ENCODE measurements at regions not wholly inside any gene's neighbourhood (a gene's known extent, or its start where the extent isn't known, plus 50 kb on each side); places are given as distances from the start of the nearest gene placed in this dataset.
"Not testable (repeated sequence)": the region's sequence is repeated elsewhere in the genome, so short reads cannot be mapped to it uniquely, and the experiment has no call there.

DNA sequence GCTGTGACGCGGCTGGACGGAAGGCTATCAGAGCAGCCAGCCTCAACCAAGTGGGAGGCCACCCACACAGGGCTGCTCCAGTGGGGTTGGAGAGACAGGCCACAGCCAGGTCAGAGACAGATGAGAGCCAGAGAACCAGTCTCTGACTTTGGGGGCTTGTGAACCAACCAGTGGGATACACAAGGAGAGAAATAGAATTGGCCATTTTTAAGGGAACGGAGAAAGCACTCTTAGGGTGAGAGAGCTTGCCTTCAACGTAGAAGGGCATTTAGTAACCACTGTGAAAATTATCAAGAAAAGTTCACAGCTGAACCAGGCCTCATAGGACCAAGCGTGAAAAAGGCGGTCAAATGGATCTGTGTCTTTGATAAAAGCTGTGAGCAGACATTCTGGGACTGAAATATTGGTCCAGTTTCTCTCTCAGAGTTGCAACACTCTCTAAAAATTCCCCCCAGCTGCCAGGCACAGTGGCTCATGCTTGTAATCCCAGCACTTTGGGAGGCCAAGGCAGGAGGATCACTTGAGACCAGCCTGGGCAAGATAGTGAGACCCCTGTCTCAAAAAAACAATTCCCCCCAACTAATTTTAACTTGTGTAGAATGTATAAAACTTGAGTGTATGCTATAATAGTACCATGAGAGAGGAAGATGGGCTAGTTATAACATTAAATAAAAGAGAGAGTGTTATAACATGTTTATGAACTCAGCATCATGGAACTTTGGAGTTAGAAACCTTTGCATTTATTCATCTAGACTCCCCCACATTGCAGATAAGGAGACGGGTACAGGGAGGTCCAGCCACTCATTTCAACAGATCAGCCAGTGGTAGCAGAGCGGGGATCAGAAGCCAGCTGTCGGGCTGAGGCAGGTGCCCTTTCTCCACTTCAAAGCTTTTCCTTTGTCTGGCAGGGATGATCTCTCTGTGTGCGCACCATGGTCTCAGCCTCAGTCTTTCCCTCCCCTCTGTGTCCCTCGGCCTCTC lies 132.2 kb downstream of the NPIPB11 start:
- not testable (repeated sequence) for H3K4me1 ChIP-seq (ENCODE audit: control insufficient read depth, insufficient read depth, low read length); H3K4me3 ChIP-seq (ENCODE audit: low read length); DNase-seq; H3K27me3 ChIP-seq (ENCODE audit: control insufficient read depth, insufficient read depth, low read length); H3K36me3 ChIP-seq (ENCODE audit: control insufficient read depth, insufficient read depth, low read length); H3K9me3 ChIP-seq (replicated peaks; ENCODE audit: control insufficient read depth, low read depth, low read length); H3K27ac ChIP-seq (ENCODE audit: low read length)
- WGBS (ENCODE audit: insufficient coverage), result 65% methylated on average over 3 of the region's 12 CpGs

DNA sequence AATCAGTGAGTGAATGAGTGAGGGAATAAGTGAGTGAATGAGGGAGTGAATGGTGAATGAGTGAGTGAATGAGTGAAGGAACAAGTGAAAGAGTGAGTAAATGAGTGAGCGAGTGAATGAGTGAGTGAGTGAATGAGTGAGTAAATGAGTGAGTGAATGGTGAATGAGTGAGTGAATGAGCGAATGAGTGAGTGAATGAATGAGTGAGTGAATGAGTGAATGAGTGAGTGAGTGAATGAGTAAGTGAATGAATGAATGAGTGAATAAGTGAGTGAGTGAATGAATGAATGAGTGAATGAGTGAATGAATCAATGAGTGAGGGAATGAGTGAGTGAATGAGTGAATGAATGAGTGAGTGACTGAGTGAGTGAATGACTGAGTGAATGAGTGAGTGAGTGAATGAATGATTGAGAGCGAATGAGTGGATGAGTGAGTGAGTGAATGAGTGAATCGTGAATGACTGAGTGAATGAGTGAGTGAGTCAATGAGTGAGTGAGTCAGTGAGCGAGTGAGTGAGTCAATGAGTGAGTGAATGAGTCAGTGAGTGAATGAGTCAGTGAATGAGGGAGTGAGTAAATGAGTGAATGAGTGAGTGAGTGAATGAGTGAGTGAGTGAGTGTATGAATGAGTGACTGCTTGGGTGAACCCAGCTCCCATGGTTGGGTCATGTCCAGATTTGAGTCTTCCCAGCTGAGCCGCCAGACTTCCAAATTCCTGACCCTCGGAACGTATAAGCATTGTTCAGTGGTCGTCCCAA lies 133.0 kb downstream of the NPIPB11 start:
- H3K36me3 ChIP-seq (ENCODE audit: control insufficient read depth, insufficient read depth, low read length); H3K9me3 ChIP-seq (replicated peaks; ENCODE audit: control insufficient read depth, low read depth, low read length); H3K27me3 ChIP-seq (ENCODE audit: control insufficient read depth, insufficient read depth, low read length); H3K4me3 ChIP-seq (ENCODE audit: low read length); DNase-seq; H3K27ac ChIP-seq (ENCODE audit: low read length); H3K4me1 ChIP-seq (ENCODE audit: control insufficient read depth, insufficient read depth, low read length): not testable (repeated sequence)
- 82% methylated on average over 5 of the region's 9 CpGs for WGBS (ENCODE audit: insufficient coverage)

DNA sequence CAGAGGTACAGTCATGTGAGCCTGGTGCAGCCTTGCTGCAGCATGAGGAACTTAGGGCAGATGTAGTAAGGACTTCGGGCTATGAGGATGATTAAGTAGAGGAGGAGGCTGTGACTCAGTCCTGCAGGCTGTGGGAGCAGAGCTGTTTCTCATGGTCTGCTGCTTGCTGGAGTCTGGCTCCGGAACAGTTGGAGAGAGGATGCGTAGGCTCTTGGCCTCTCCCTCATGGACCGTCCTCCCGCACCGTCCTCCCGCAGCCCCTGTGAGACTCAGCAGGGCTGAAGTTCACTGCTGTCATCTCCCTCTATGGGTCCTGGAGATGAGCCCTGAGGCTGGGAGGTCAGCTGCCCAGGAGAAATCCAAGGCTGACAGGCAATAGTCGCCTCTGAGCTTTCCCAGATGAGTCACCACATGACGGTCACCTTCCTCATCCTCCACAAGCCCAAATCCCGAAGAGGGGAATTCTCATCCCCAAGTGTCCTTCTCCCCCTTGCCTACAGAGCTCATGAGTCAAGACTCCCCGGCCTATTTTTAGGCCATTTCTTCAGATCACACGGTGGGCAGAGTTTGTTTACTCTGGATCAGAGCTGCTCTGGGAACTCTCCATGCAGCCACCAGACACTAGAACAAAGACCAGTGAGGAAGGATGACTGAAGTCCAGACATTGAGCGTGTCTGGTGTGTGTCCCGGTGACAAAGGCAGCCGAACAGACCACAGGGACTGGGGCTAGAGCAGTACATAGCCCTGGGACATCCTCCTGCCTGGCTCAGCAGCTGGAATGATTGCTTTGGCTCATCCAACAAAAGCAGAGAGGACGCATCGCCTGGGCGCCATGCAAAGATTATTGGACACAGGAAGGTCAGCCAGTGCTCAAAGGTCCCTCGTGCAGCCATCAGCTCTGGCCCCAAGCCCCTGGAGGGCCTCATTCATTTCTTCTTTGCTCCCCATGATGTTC lies 134.5 kb downstream of the NPIPB11 start:
- no CpG with 5 or more reads among the region's 19 CpGs for WGBS (ENCODE audit: insufficient coverage)

DNA sequence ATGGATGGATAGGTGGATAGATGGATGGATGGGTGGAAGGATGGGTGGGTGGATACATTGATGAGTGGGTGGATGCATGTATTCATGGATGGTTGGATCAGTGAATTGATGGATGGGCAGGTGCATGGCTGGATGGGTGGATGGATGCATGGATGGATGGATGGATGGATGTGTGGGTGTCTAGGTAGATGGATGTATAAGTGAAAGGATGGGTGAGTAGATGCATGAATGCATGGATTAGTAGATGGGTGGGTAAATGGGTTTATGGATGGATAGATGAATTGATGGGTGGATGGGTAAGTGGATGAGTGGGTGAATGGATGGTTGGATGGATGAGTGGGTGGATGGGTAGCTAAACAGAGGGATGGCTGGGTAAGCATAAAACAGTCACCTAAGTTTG lies 135.6 kb downstream of the NPIPB11 start:
- H3K9me3 ChIP-seq (replicated peaks; ENCODE audit: control insufficient read depth, low read depth, low read length); H3K27me3 ChIP-seq (ENCODE audit: control insufficient read depth, insufficient read depth, low read length); H3K27ac ChIP-seq (ENCODE audit: low read length); H3K4me1 ChIP-seq (ENCODE audit: control insufficient read depth, insufficient read depth, low read length); H3K36me3 ChIP-seq (ENCODE audit: control insufficient read depth, insufficient read depth, low read length); H3K4me3 ChIP-seq (ENCODE audit: low read length); DNase-seq: not testable (repeated sequence)

More for the DNA sequence above, 134.5 kb downstream of the NPIPB11 start:
- DNase-seq; H3K36me3 ChIP-seq (ENCODE audit: control insufficient read depth, insufficient read depth, low read length); H3K27me3 ChIP-seq (ENCODE audit: control insufficient read depth, insufficient read depth, low read length); H3K9me3 ChIP-seq (replicated peaks; ENCODE audit: control insufficient read depth, low read depth, low read length); H3K4me3 ChIP-seq (ENCODE audit: low read length); H3K27ac ChIP-seq (ENCODE audit: low read length); H3K4me1 ChIP-seq (ENCODE audit: control insufficient read depth, insufficient read depth, low read length): not testable (repeated sequence)

DNA sequence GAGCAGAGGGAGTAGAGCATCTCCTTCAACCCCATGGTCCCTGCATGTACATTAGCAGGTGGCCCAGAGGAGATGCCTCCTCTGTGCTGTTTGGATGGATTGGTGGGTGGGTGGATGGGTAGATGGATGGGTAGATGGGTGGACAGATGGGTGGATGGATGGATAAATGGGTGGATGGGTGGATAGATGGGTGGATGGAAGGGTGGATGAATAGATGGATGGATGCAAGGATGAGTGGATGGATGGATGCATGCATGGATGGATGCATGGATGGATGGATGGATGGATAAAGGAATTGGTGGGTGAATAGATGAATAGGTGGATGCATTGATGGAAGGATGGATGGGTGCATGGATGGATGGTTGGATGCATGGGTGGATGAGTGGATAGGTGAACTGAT lies 136.5 kb downstream of the NPIPB11 start:
- not testable (repeated sequence) for H3K27ac ChIP-seq (ENCODE audit: low read length); H3K4me3 ChIP-seq (ENCODE audit: low read length); H3K27me3 ChIP-seq (ENCODE audit: control insufficient read depth, insufficient read depth, low read length); H3K4me1 ChIP-seq (ENCODE audit: control insufficient read depth, insufficient read depth, low read length); H3K9me3 ChIP-seq (replicated peaks; ENCODE audit: control insufficient read depth, low read depth, low read length); DNase-seq; H3K36me3 ChIP-seq (ENCODE audit: control insufficient read depth, insufficient read depth, low read length)

DNA sequence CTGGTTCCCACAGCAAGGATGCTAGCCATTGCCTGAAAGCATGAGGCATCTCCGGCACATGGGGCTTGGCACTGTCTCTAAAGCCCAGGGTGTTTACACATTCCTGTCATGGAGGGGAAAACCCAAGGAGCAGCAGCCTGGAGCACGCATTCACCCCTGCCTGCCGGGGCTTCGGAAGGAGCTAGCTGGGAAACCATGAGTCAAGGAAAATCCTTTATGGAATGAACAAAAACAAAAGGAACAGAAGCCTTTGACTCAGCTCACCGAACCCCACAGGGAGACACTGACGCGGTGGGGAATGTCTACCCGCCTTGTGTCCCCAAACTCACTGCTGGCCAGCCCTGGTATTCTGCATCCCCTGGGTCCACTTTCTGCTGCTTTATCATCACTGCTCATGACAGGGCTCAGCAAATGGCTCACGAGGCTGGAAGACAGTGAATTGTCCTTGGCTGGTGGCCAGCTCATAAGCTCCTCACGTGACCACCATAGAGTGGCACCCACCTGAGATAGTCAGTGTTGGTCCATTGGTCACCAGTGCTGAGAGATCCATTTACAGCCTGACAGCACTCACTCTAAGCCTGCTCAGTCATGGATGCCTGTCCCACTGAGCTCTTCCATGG lies 137.2 kb downstream of the NPIPB11 start:
- DNase-seq; H3K9me3 ChIP-seq (replicated peaks; ENCODE audit: control insufficient read depth, low read depth, low read length); H3K4me3 ChIP-seq (ENCODE audit: low read length); H3K36me3 ChIP-seq (ENCODE audit: control insufficient read depth, insufficient read depth, low read length); H3K4me1 ChIP-seq (ENCODE audit: control insufficient read depth, insufficient read depth, low read length); H3K27me3 ChIP-seq (ENCODE audit: control insufficient read depth, insufficient read depth, low read length); H3K27ac ChIP-seq (ENCODE audit: low read length): not testable (repeated sequence)
- 68% methylated on average over 6 of the region's 10 CpGs for WGBS (ENCODE audit: insufficient coverage)

DNA sequence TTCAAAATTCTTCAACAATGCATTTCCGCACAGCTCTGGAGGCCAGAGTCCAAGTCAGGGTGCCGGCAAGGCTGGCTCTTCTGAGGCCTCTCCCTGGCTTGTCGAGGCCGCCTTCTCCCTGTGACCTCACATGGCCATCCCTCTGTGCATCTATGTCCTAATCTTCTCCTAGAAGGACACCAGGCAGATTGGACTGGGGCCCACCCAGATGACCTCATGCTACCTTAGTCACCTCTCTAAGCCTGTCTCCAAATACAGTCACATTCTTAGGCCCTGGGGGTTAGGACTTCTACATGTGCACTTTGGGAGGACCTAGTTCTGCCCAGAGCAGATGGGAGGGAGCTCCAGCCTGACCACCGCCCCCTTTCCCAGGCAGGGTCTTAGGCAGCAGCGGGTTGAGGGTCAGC lies 137.7 kb downstream of the NPIPB11 start:
- H3K27me3 ChIP-seq (ENCODE audit: control insufficient read depth, insufficient read depth, low read length); H3K9me3 ChIP-seq (replicated peaks; ENCODE audit: control insufficient read depth, low read depth, low read length); H3K27ac ChIP-seq (ENCODE audit: low read length); DNase-seq; H3K4me3 ChIP-seq (ENCODE audit: low read length); H3K36me3 ChIP-seq (ENCODE audit: control insufficient read depth, insufficient read depth, low read length): not testable (repeated sequence)
- WGBS (ENCODE audit: insufficient coverage), result 91% methylated on average over 4 of the region's 6 CpGs
- H3K4me1 ChIP-seq (ENCODE audit: control insufficient read depth, insufficient read depth, low read length), result peaks cover 15% of the 10 kb centered on the region

DNA sequence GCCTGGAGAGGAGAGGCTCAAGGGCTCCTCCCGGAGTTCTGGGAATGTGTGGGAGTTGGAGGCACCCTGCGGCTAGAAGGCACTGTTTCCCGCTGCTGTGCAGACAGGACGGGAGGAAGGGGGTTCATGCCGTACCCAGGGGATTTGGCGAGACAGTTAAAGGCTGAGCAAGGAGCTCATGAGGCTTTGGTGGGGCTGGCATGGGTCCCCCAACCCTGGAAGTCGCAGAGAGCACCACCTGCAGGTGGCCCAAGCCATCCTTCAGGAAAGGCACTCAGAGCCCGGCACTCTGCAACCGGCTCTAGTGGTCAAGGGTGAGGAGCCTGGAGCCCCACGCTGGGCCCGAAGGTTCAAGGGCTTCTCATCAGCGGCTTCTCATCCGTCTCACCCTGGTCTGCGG lies 138.2 kb downstream of the NPIPB11 start:
- H3K27ac ChIP-seq (ENCODE audit: low read length); H3K9me3 ChIP-seq (replicated peaks; ENCODE audit: control insufficient read depth, low read depth, low read length); H3K27me3 ChIP-seq (ENCODE audit: control insufficient read depth, insufficient read depth, low read length); H3K4me3 ChIP-seq (ENCODE audit: low read length); DNase-seq; H3K36me3 ChIP-seq (ENCODE audit: control insufficient read depth, insufficient read depth, low read length): not testable (repeated sequence)
- 74% methylated on average over 10 of the region's 14 CpGs for WGBS (ENCODE audit: insufficient coverage)
- H3K4me1 ChIP-seq (ENCODE audit: control insufficient read depth, insufficient read depth, low read length), result peaks cover 17% of the 10 kb centered on the region

DNA sequence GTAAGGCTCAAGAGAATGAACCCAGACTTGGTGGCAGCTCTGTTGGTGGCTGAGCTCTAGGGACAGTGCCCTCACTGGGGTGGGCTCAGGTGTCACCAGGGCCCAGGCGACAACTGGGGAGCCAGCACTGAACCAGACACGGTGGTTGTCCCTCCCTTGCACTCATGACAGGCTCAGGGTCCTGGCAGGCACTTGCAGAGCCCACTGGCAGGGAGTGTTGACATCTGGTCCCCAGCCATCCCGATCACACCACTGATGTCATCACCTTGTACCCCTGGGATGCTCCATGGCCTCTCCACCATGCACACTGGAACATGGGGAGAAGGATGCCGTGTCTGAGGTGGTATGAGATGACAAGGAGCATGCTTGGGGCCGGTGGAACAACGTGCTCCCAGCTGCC lies 138.6 kb downstream of the NPIPB11 start:
- H3K4me3 ChIP-seq (ENCODE audit: low read length); H3K27me3 ChIP-seq (ENCODE audit: control insufficient read depth, insufficient read depth, low read length); H3K36me3 ChIP-seq (ENCODE audit: control insufficient read depth, insufficient read depth, low read length); DNase-seq; H3K27ac ChIP-seq (ENCODE audit: low read length); H3K9me3 ChIP-seq (replicated peaks; ENCODE audit: control insufficient read depth, low read depth, low read length): not testable (repeated sequence)
- no CpG with 5 or more reads among the region's 6 CpGs for WGBS (ENCODE audit: insufficient coverage)
- peaks cover 18% of the 10 kb centered on the region for H3K4me1 ChIP-seq (ENCODE audit: control insufficient read depth, insufficient read depth, low read length)

Measured in muscle of leg (tissue), 3 donors.